ENCODE measurements at regions not wholly inside any gene's neighbourhood (a gene's known extent, or its start where the extent isn't known, plus 50 kb on each side); places are given as distances from the start of the nearest gene placed in this dataset.
"Not testable (repeated sequence)": the region's sequence is repeated elsewhere in the genome, so short reads cannot be mapped to it uniquely, and the experiment has no call there.

- no peak for DNase-seq
These were observed 262.6 kb downstream of the C3orf38 start for GRCh38 chr3:88412346-88412745.

GRCh38 chr3:88416436-88416835, 266.7 kb downstream of the C3orf38 start:
- no peak for DNase-seq

- DNase-seq: no peak
These were observed 268.5 kb downstream of the C3orf38 start for GRCh38 chr3:88418219-88418618.

- DNase-seq: no peak
These were observed 283.8 kb downstream of the C3orf38 start for GRCh38 chr3:88433568-88433967.

GRCh38 chr3:88434001-88434400, 284.2 kb downstream of the C3orf38 start:
- no peak for DNase-seq

GRCh38 chr3:88440701-88441100, 290.9 kb downstream of the C3orf38 start:
- DNase-seq: no peak

GRCh38 chr3:88443066-88443465, 293.3 kb downstream of the C3orf38 start:
- DNase-seq: no peak

- no peak for DNase-seq
These were observed 294.5 kb downstream of the C3orf38 start for GRCh38 chr3:88444251-88444650.

- DNase-seq: no peak
These were observed 302.5 kb downstream of the C3orf38 start for GRCh38 chr3:88452228-88452627.

- DNase-seq: no peak
These were observed 310.6 kb downstream of the C3orf38 start for GRCh38 chr3:88460369-88460768.

- DNase-seq: no peak
These were observed 312.5 kb downstream of the C3orf38 start for GRCh38 chr3:88462230-88462629.

GRCh38 chr3:88467191-88467590, 317.4 kb downstream of the C3orf38 start:
- DNase-seq: no peak

- no peak for DNase-seq
These were observed 319.5 kb downstream of the C3orf38 start for GRCh38 chr3:88469216-88469615.

- DNase-seq: no peak
These were observed 328.7 kb downstream of the C3orf38 start for GRCh38 chr3:88478460-88478859.

GRCh38 chr3:88480822-88481221, 331.1 kb downstream of the C3orf38 start:
- DNase-seq: no peak

GRCh38 chr3:88485001-88485400, 335.2 kb downstream of the C3orf38 start:
- no peak for DNase-seq

GRCh38 chr3:88508818-88509217, 359.1 kb downstream of the C3orf38 start:
- not testable (repeated sequence) for DNase-seq

GRCh38 chr3:88509582-88509981, 359.8 kb downstream of the C3orf38 start:
- no peak for DNase-seq

- no peak for DNase-seq
These were observed 378.7 kb downstream of the C3orf38 start for GRCh38 chr3:88528494-88528893.

GRCh38 chr3:88534534-88534933, 384.8 kb downstream of the C3orf38 start:
- DNase-seq: no peak

- no peak for DNase-seq
These were observed 385.8 kb downstream of the C3orf38 start for GRCh38 chr3:88535563-88535962.

- DNase-seq: no peak
These were observed 393.2 kb downstream of the C3orf38 start for GRCh38 chr3:88542916-88543315.

GRCh38 chr3:88572450-88572849, 422.7 kb downstream of the C3orf38 start:
- DNase-seq: no peak

GRCh38 chr3:88573472-88573871, 423.7 kb downstream of the C3orf38 start:
- no peak for DNase-seq

- DNase-seq: no peak
These were observed 424.4 kb downstream of the C3orf38 start for GRCh38 chr3:88574146-88574545.

- DNase-seq: no peak
These were observed 434.7 kb downstream of the C3orf38 start for GRCh38 chr3:88584451-88584850.

Data from hematopoietic multipotent progenitor cell treated with erythropoietin and hydrocortisone succinate and interleukin-3 and kit ligand, for 6 days (in vitro differentiated cells).